H1 (cell line): ENCODE measurements at regions not wholly inside any gene's neighbourhood (a gene's known extent, or its start where the extent isn't known, plus 50 kb on each side); places are given as distances from the start of the nearest gene placed in this dataset.
"Not testable (repeated sequence)": the region's sequence is repeated elsewhere in the genome, so short reads cannot be mapped to it uniquely, and the experiment has no call there.

Experiments used
- CTCF ChIA-PET: fragments of 300-600 bp; sonication (Branson Sonifier 250); formaldehyde crosslinking; loops from one replicate; lab custom pipeline; 2021; ENCODE audit not compliant: partially characterized antibody; lab: Charles Lee
- POLR2A ChIA-PET: fragments of 300-600 bp; sonication (Branson Sonifier 250); formaldehyde crosslinking; loops from one replicate; lab custom pipeline; 2021; ENCODE audit warnings: inconsistent platforms; ENCODE audit not compliant: partially characterized antibody; lab: Charles Lee
- DNase-seq, 2 experiments: peaks; one replicate each; pipeline versions ENCODE4 v3.0.0 to v3.0.0-alpha.2; 2010 to 2022; ENCODE audit warnings: low spot score in 2 of 2, low read depth in 1 of 2, mixed read lengths in 1 of 2
- FAIRE-seq: peaks from 2 replicates; lab custom pipeline; 2011; peaks lifted over from hg19 to GRCh38; lab: Jason Lieb, UNC
- H2AFZ ChIP-seq: 2 replicates; pipeline ENCODE4 v1.8.1; 2012; ENCODE audit warnings: low read length, inconsistent platforms
- H2AK5ac ChIP-seq: 2 replicates; pipeline ENCODE4 v1.6.1; 2013; ENCODE audit warnings: low read depth, low read length
- H2BK120ac ChIP-seq: replicated peaks from 2 replicates; pipeline ENCODE3; 2013; ENCODE audit warnings: low read depth, low read length, inconsistent platforms
- H2BK12ac ChIP-seq: 2 replicates; pipeline ENCODE4 v1.6.1; 2013; ENCODE audit warnings: low read depth, low read length
- H2BK15ac ChIP-seq: 2 replicates; pipeline ENCODE4 v1.6.1; 2013; ENCODE audit warnings: low read length
- H2BK20ac ChIP-seq: 2 replicates; pipeline ENCODE4 v1.6.1; 2013; ENCODE audit warnings: low read length
- H2BK5ac ChIP-seq: 2 replicates; pipeline ENCODE4 v1.6.1; 2013; ENCODE audit warnings: low read depth, low read length
- H3K14ac ChIP-seq: 2 replicates; pipeline ENCODE4 v1.6.1; 2013; ENCODE audit warnings: inconsistent platforms; ENCODE audit not compliant: insufficient read length
- H3K18ac ChIP-seq: 2 replicates; pipeline ENCODE4 v1.6.1; 2013; ENCODE audit warnings: low read length; ENCODE audit errors: extremely low read depth
- H3K23ac ChIP-seq: 2 replicates; pipeline ENCODE4 v1.6.1; 2013; ENCODE audit warnings: inconsistent platforms; ENCODE audit not compliant: insufficient read length
- H3K23me2 ChIP-seq: 2 replicates; pipeline ENCODE4 v1.6.1; 2013; ENCODE audit warnings: low read depth, low read length
- H3K27ac ChIP-seq: 2 replicates; pipeline ENCODE4 v1.6.1; 2011; ENCODE audit warnings: low read depth, low read length, inconsistent platforms
- H3K27me3 ChIP-seq, 4 experiments: replicated peaks in 1 of 4; 1 replicate in 1 of 4; 2 replicates in 3 of 4; pipeline versions ENCODE4 v1.6.1 to v1.8.1; 2011 to 2013; ENCODE audit warnings: low read length in 3 of 4, mild to moderate bottlenecking in 3 of 4, inconsistent platforms in 2 of 4, mixed read lengths in 2 of 4, moderate library complexity in 1 of 4; ENCODE audit not compliant: control insufficient read depth in 3 of 4, insufficient read depth in 3 of 4; ENCODE audit errors: extremely low read depth in 1 of 4
- H3K36me3 ChIP-seq, 4 experiments: 2 replicates each; pipeline versions ENCODE4 v1.6.1 to v1.8.1; 2011 to 2013; ENCODE audit warnings: mild to moderate bottlenecking in 4 of 4, low read length in 3 of 4, moderate library complexity in 2 of 4, control low read depth in 1 of 4, inconsistent platforms in 1 of 4; ENCODE audit not compliant: insufficient read depth in 4 of 4, control insufficient read depth in 2 of 4
- H3K4ac ChIP-seq: replicated peaks from 2 replicates; pipeline ENCODE3; 2013; ENCODE audit warnings: low read length, low read depth, mixed read lengths, inconsistent platforms; ENCODE audit not compliant: insufficient read length
- H3K4me1 ChIP-seq, 4 experiments: replicated peaks in 1 of 4; 1 replicate in 1 of 4; 2 replicates in 3 of 4; pipeline versions ENCODE4 v1.6.1 to v1.8.1; 2011 to 2013; ENCODE audit warnings: low read length in 3 of 4, inconsistent platforms in 2 of 4, mixed read lengths in 1 of 4; ENCODE audit not compliant: insufficient read depth in 4 of 4, control insufficient read depth in 3 of 4
- H3K4me2 ChIP-seq, 2 experiments: 2 replicates each; pipeline versions ENCODE4 v1.6.1 to v1.8.1; 2011 to 2013; ENCODE audit warnings: low read depth in 2 of 2, low read length in 2 of 2, control low read depth in 1 of 2, inconsistent platforms in 1 of 2, mild to moderate bottlenecking in 1 of 2; ENCODE audit not compliant: insufficient read depth in 1 of 2
- H3K4me3 ChIP-seq, 4 experiments: fragments of 200-600, 300-600 bp in 1 of 4; sonication (generic), shearing (Covaris generic), sonication (Bioruptor Twin) in 1 of 4; 2 replicates each; pipeline versions ENCODE4 v1.5.1 to v1.8.1; 2011 to 2016; ENCODE audit warnings: low read length in 4 of 4, low read depth in 3 of 4, control low read depth in 2 of 4, inconsistent platforms in 2 of 4, mild to moderate bottlenecking in 2 of 4, mixed read lengths in 1 of 4, moderate library complexity in 1 of 4; ENCODE audit not compliant: insufficient read depth in 2 of 4; ENCODE audit errors: extremely low read depth in 1 of 4
- H3K56ac ChIP-seq: replicated peaks from 2 replicates; pipeline ENCODE3; 2013; ENCODE audit warnings: low read depth, mild to moderate bottlenecking, mixed read lengths, low read length, inconsistent platforms; ENCODE audit not compliant: insufficient read length
- H3K79me1 ChIP-seq: 2 replicates; pipeline ENCODE4 v1.6.1; 2013; ENCODE audit warnings: low read depth, low read length, control low read depth
- H3K79me2 ChIP-seq, 2 experiments: 2 replicates each; pipeline versions ENCODE4 v1.6.1 to v1.8.1; 2012 to 2013; ENCODE audit warnings: low read length in 2 of 2, mild to moderate bottlenecking in 2 of 2, inconsistent platforms in 1 of 2; ENCODE audit not compliant: insufficient read depth in 2 of 2, control insufficient read depth in 1 of 2
- H3K9ac ChIP-seq, 4 experiments: replicated peaks in 1 of 4; 1 replicate in 1 of 4; 2 replicates in 3 of 4; pipeline versions ENCODE4 v1.6.1 to v1.8.1; 2011 to 2013; ENCODE audit warnings: low read depth in 3 of 4, low read length in 3 of 4, control low read depth in 2 of 4, mild to moderate bottlenecking in 2 of 4, moderate library complexity in 2 of 4, inconsistent platforms in 1 of 4; ENCODE audit errors: extremely low read depth in 1 of 4
- H3K9me3 ChIP-seq, 2 experiments: 2 replicates each; pipeline versions ENCODE4 v1.6.1 to v1.8.1; 2012 to 2013; ENCODE audit warnings: mild to moderate bottlenecking in 2 of 2, moderate library complexity in 2 of 2, control low read depth in 1 of 2, inconsistent platforms in 1 of 2, low read depth in 1 of 2, low read length in 1 of 2, mixed read lengths in 1 of 2; ENCODE audit not compliant: insufficient read depth in 2 of 2
- H4K20me1 ChIP-seq, 2 experiments: replicated peaks in 1 of 2; 2 replicates each; pipeline versions ENCODE3 to v1.8.1; 2011 to 2013; ENCODE audit warnings: inconsistent platforms in 2 of 2, low read length in 2 of 2, mild to moderate bottlenecking in 1 of 2; ENCODE audit not compliant: insufficient read depth in 2 of 2, control insufficient read depth in 1 of 2
- H4K5ac ChIP-seq: 2 replicates; pipeline ENCODE4 v1.6.1; 2013; ENCODE audit warnings: low read length, low read depth, mixed read lengths, inconsistent platforms; ENCODE audit not compliant: insufficient read length
- H4K8ac ChIP-seq: 2 replicates; pipeline ENCODE4 v1.8.0; 2013; ENCODE audit warnings: mild to moderate bottlenecking, moderate library complexity, low read length, inconsistent platforms; ENCODE audit not compliant: insufficient read depth; ENCODE audit errors: extremely low read depth
- H4K91ac ChIP-seq: replicated peaks from 2 replicates; pipeline ENCODE3; 2013; ENCODE audit warnings: low read length, mixed read lengths, inconsistent platforms; ENCODE audit not compliant: insufficient read length
- WGBS, 2 experiments: shearing (Covaris generic) in 1 of 2; methylation state at CpG; one replicate each; pipeline versions ENCODE4 v1.1.6 to v1.1.7; 2013 to 2015; ENCODE audit warnings: low lambda C conversion rate in 2 of 2, mixed read lengths in 2 of 2, inconsistent platforms in 1 of 2, low coverage in 1 of 2, missing lambda C conversion rate in 1 of 2; ENCODE audit not compliant: insufficient replicate concordance in 2 of 2, insufficient coverage in 1 of 2, insufficient read length in 1 of 2; ENCODE audit errors: extremely low coverage in 1 of 2, missing lambda C conversion rate in 1 of 2; 5-methylcytosine and 5-hydroxymethylcytosine counted together

- H3K4me3 ChIP-seq, DNase-seq, H3K4ac ChIP-seq, H3K9me3 ChIP-seq, H2AK5ac ChIP-seq, H2BK15ac ChIP-seq, H2BK20ac ChIP-seq, POLR2A ChIA-PET, H3K36me3 ChIP-seq, H3K23ac ChIP-seq, H3K27me3 ChIP-seq, H3K79me1 ChIP-seq, H3K27ac ChIP-seq, H4K91ac ChIP-seq, H3K18ac ChIP-seq, H2BK120ac ChIP-seq, H3K4me2 ChIP-seq, H4K20me1 ChIP-seq, H3K14ac ChIP-seq, H3K56ac ChIP-seq, H2AFZ ChIP-seq, H3K79me2 ChIP-seq, H4K8ac ChIP-seq, H4K5ac ChIP-seq, H2BK5ac ChIP-seq, CTCF ChIA-PET, H3K23me2 ChIP-seq, H3K4me1 ChIP-seq, H3K9ac ChIP-seq, H2BK12ac ChIP-seq: not testable (repeated sequence)
- WGBS, 2 experiments, result 80% methylated on average over 7 of the region's 8 CpGs; no CpG with 5 or more reads in 1 of the 2 experiments
- FAIRE-seq, result peak; percentile 42
Measured at GRCh38 chr17:20681746-20682722, 102.5 kb downstream of the CDRT15L2 start.
